Osteocyte (in vitro differentiated cells): ENCODE measurements at regions not wholly inside any gene's neighbourhood (a gene's known extent, or its start where the extent isn't known, plus 50 kb on each side); places are given as distances from the start of the nearest gene placed in this dataset.
"Not testable (repeated sequence)": the region's sequence is repeated elsewhere in the genome, so short reads cannot be mapped to it uniquely, and the experiment has no call there.

Source experiments
- DNase-seq: peaks from one replicate; pipeline ENCODE4 v3.0.0; 2021; ENCODE audit warnings: mixed read lengths; ENCODE audit not compliant: unreplicated experiment; ENCODE audit errors: extremely low spot score
- H3K27ac Mint-ChIP-seq: one replicate; pipeline ENCODE4 v1.8.0; 2021; ENCODE audit warnings: mild to moderate bottlenecking, mixed read lengths; ENCODE audit not compliant: unreplicated experiment
- H3K27me3 Mint-ChIP-seq: one replicate; pipeline ENCODE4 v1.8.0; 2021; ENCODE audit warnings: mixed read lengths; ENCODE audit not compliant: unreplicated experiment
- H3K36me3 Mint-ChIP-seq: one replicate; pipeline ENCODE4 v1.8.0; 2021; ENCODE audit warnings: mixed read lengths; ENCODE audit not compliant: unreplicated experiment
- H3K4me1 Mint-ChIP-seq: one replicate; pipeline ENCODE4 v1.8.0; 2021; ENCODE audit warnings: mixed read lengths; ENCODE audit not compliant: unreplicated experiment
- H3K4me3 Mint-ChIP-seq: one replicate; pipeline ENCODE4 v1.8.0; 2021; ENCODE audit warnings: mild to moderate bottlenecking, moderate library complexity, mixed read lengths; ENCODE audit not compliant: unreplicated experiment
- H3K9me3 Mint-ChIP-seq: one replicate; pipeline ENCODE4 v1.8.0; 2021; ENCODE audit warnings: mixed read lengths; ENCODE audit not compliant: unreplicated experiment
- TF ChIP-seq, protein P1 (sequence below): fragments of 200-600 bp; sonication (generic); IDR thresholded peaks from 2 replicates; pipeline ENCODE4 v1.5.0; 2021; ENCODE audit warnings: antibody characterized with exemption, mild to moderate bottlenecking, moderate library complexity

DNA sequence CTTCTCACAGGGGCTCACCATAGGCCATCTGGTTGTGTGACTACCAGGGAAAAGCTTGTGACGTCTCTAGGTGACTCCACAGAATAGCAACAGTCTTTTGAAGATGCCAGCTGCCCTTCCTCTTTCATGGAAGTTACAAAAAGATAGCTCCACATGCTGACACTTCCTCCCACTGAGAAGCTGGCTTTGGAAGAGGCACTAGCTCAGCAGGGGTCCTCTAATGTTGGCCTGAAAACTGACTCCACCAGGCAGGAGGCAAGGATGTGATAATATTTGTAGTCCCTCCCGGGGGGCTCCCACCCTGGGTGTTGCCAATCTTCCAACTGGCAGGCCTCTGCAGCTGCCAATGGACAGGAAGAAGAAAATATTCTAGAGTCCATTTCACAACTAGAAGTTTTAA lies 343.5 kb downstream of the NEK10 start:
- Mint-ChIP-seq H3K9me3 (no peaks in the 10 kb centered on the region), H3K27ac (peak overlapping the region; percentile 52), H3K36me3 (no peaks in the 10 kb centered on the region), H3K4me3 (no peak overlapping the region), H3K27me3 (peaks cover 10% of the 10 kb centered on the region), H3K4me1 (peaks cover 8% of the 10 kb centered on the region)
- no peak for DNase-seq
- TF ChIP-seq, protein P1, sequence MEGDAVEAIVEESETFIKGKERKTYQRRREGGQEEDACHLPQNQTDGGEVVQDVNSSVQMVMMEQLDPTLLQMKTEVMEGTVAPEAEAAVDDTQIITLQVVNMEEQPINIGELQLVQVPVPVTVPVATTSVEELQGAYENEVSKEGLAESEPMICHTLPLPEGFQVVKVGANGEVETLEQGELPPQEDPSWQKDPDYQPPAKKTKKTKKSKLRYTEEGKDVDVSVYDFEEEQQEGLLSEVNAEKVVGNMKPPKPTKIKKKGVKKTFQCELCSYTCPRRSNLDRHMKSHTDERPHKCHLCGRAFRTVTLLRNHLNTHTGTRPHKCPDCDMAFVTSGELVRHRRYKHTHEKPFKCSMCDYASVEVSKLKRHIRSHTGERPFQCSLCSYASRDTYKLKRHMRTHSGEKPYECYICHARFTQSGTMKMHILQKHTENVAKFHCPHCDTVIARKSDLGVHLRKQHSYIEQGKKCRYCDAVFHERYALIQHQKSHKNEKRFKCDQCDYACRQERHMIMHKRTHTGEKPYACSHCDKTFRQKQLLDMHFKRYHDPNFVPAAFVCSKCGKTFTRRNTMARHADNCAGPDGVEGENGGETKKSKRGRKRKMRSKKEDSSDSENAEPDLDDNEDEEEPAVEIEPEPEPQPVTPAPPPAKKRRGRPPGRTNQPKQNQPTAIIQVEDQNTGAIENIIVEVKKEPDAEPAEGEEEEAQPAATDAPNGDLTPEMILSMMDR: no peak

DNA sequence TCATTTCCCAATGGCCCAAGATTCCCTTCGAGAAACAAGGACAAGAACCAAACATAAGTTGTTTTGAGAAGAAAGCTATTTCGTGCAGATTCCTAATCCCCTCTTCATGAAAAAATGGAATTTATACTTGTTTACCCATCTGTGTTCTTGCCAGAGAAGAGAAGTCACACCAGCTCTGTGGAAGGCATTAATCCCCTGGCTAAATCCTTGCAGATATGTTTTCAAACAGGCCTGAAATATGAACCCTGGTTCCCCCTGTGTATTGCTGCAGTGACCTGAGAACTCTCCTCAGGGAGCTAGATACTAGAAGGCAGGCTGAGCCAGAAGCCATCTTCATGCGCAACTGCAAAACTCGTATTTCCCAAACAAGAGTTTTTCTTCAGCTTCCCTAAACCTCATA lies 337.7 kb downstream of the NEK10 start:
- no peak for DNase-seq
- Mint-ChIP-seq H3K4me1 (no peaks in the 10 kb centered on the region), H3K27me3 (peaks cover 18% of the 10 kb centered on the region), H3K4me3 (no peak overlapping the region), H3K27ac (no peak overlapping the region), H3K9me3 (no peaks in the 10 kb centered on the region), H3K36me3 (no peaks in the 10 kb centered on the region)
- TF ChIP-seq, protein P1: no peak

DNA sequence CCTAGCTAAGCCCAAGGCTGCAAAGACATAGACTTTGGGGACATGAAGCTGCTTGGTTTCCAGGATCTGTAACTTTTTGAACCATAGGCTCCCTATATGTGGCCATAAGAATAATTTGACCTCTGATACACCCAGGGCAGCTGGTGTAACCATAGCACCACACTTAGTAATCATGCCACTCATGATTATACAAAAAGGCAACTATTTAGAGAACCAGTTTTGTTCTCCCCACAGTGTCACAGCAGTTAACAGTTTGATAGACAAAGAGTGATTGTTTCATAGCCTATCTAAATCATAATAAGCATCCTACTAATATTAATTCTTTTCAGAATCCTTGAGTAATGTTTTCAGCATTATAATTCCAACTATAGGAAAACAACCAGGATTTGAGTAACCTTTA lies 334.9 kb downstream of the NEK10 start:
- TF ChIP-seq, protein P1: no peak
- no peak overlapping the region for H3K27ac Mint-ChIP-seq
- no peaks in the 10 kb centered on the region for H3K36me3 Mint-ChIP-seq
- no peak for DNase-seq
- peaks cover 12% of the 10 kb centered on the region for H3K27me3 Mint-ChIP-seq
- no peaks in the 10 kb centered on the region for H3K4me1 Mint-ChIP-seq
- no peak overlapping the region for H3K4me3 Mint-ChIP-seq
- no peaks in the 10 kb centered on the region for H3K9me3 Mint-ChIP-seq

DNA sequence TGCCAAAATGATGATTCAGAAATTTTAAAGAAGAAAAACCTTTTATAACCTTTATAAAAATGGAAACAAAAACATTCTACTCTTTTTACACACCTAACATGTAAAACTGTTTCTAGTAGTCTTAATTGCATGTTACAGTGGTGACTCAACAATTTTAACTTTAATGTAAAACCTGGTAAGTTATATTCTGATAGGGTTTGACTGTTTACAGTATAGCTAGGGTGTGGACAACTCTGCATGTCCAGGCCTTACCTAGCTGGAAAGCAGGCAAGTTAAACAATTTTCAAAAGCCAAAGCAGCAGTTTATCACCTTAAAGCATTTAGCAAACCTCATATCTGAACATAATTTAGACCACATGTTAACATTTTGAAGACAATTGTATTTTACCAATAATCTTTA lies 328.5 kb downstream of the NEK10 start:
- TF ChIP-seq, protein P1: no peak
- no peak for DNase-seq
- H3K27ac Mint-ChIP-seq: no peak overlapping the region
- H3K4me3 Mint-ChIP-seq: no peak overlapping the region
- H3K27me3 Mint-ChIP-seq: peaks cover 8% of the 10 kb centered on the region
- no peaks in the 10 kb centered on the region for H3K9me3 Mint-ChIP-seq
- no peaks in the 10 kb centered on the region for H3K36me3 Mint-ChIP-seq
- H3K4me1 Mint-ChIP-seq: peaks cover 2% of the 10 kb centered on the region

DNA sequence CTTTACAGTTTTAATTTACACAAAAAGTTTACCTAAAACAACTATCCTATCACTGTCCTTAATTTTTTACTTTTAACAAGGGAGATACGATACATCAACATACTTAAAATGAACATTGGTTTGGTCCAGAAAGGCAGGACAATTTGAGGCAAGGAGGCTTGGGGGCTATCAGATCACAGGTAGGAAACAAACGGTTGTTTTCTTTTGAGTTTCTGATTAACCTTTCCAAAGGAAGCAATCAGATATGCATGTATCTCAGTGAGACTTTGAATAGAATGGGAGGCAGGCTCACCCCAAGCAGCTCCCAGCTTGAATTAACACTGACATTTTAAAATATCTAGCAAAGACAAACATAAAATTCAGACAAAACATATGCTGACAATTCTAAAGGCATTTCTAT lies 326.6 kb downstream of the NEK10 start:
- DNase-seq, H3K36me3 Mint-ChIP-seq, H3K27ac Mint-ChIP-seq, H3K4me1 Mint-ChIP-seq, H3K9me3 Mint-ChIP-seq, H3K4me3 Mint-ChIP-seq, H3K27me3 Mint-ChIP-seq: not testable (repeated sequence)

DNA sequence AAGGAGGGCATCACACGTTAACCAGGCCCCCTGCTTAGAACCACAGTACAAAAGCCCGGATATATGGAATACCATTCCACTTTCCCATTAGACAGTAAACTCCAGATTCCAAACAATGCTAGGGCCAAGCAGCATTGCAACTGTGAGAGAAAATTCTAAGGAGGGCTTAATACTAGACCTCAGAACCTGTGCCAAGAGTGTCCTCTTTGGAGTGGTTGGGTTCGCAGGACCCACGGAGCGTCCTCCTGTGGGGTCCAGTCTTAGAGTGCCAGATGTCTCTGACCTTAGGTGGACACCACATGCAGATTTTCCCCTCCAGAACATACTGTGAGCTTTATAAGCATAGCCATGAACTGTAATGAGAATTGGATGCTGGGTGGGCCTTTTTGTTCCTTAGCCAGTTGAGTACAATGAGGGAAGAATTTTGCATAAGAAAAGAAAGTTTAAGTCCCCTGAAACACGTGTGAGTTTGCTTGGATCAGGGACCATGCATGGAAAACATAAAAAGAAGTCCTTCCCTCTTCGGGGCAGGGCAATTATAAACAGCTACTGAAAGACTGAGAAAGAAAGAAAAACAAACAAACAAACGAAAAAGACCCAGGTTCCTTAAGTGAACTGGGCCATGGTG lies 325.7 kb downstream of the NEK10 start:
- TF ChIP-seq, protein P1: no peak
- Mint-ChIP-seq H3K36me3 (no peaks in the 10 kb centered on the region), H3K4me1 (peaks cover 2% of the 10 kb centered on the region), H3K27me3 (peaks cover 3% of the 10 kb centered on the region), H3K9me3 (no peaks in the 10 kb centered on the region), H3K4me3 (no peak overlapping the region), H3K27ac (no peak overlapping the region)
- DNase-seq: no peak
